Islet precursor cell (in vitro differentiated cells): ENCODE measurements at regions not wholly inside any gene's neighbourhood (a gene's known extent, or its start where the extent isn't known, plus 50 kb on each side); places are given as distances from the start of the nearest gene placed in this dataset.
"Not testable (repeated sequence)": the region's sequence is repeated elsewhere in the genome, so short reads cannot be mapped to it uniquely, and the experiment has no call there.

Experiments used
- DNase-seq: peaks from one replicate; pipeline ENCODE4 v3.0.0-alpha.2; 2018

- DNase-seq = no peak
These were observed 52.1 kb downstream of the PWWP3B start for GRCh38 chrX:106220177-106220576.

- no peak for DNase-seq
These were observed 75.3 kb downstream of the PWWP3B start for GRCh38 chrX:106243376-106243775.

GRCh38 chrX:106246511-106246910 lies 78.4 kb downstream of the PWWP3B start:
- no peak for DNase-seq

- DNase-seq = no peak
These were observed 79.1 kb downstream of the PWWP3B start for GRCh38 chrX:106247162-106247561.

GRCh38 chrX:106249706-106250379 lies 81.7 kb downstream of the PWWP3B start:
- no peak for DNase-seq

- no peak for DNase-seq
These were observed 95.7 kb downstream of the PWWP3B start for GRCh38 chrX:106263817-106264216.

GRCh38 chrX:106273947-106274587 lies 106.0 kb downstream of the PWWP3B start:
- DNase-seq = not testable (repeated sequence)

- not testable (repeated sequence) for DNase-seq
These were observed 107.1 kb downstream of the PWWP3B start for GRCh38 chrX:106275172-106275571.

- DNase-seq = no peak
These were observed 110.8 kb downstream of the PWWP3B start for GRCh38 chrX:106278951-106279350.

GRCh38 chrX:106281383-106281782 lies 113.3 kb downstream of the PWWP3B start:
- no peak for DNase-seq

GRCh38 chrX:106283841-106284240 lies 115.7 kb downstream of the PWWP3B start:
- DNase-seq = no peak

- no peak for DNase-seq
These were observed 116.4 kb downstream of the PWWP3B start for GRCh38 chrX:106284431-106285025.

- peak; percentile 70 for DNase-seq
These were observed 118.0 kb downstream of the PWWP3B start for GRCh38 chrX:106286053-106286650.

- DNase-seq = not testable (repeated sequence)
These were observed 122.7 kb downstream of the PWWP3B start for GRCh38 chrX:106290778-106291177.

GRCh38 chrX:106291779-106292390 lies 123.8 kb downstream of the PWWP3B start:
- not testable (repeated sequence) for DNase-seq

GRCh38 chrX:106300239-106300638 lies 132.1 kb downstream of the PWWP3B start:
- DNase-seq = no peak

GRCh38 chrX:106300656-106301055 lies 132.6 kb downstream of the PWWP3B start:
- DNase-seq = no peak

GRCh38 chrX:106302304-106302703 lies 134.2 kb downstream of the PWWP3B start:
- no peak for DNase-seq

GRCh38 chrX:106306391-106306947 lies 138.4 kb downstream of the PWWP3B start:
- no peak for DNase-seq

- DNase-seq = no peak
These were observed 155.3 kb downstream of the PWWP3B start for GRCh38 chrX:106323357-106323756.

- no peak for DNase-seq
These were observed 163.5 kb downstream of the PWWP3B start for GRCh38 chrX:106331606-106332005.

GRCh38 chrX:106341823-106342222 lies 173.7 kb downstream of the PWWP3B start:
- no peak for DNase-seq

GRCh38 chrX:106356580-106356979 lies 188.5 kb downstream of the PWWP3B start:
- DNase-seq = no peak
